Natural killer cell (primary cell): ENCODE measurements at regions not wholly inside any gene's neighbourhood (a gene's known extent, or its start where the extent isn't known, plus 50 kb on each side); places are given as distances from the start of the nearest gene placed in this dataset.
A peak's percentile ranks its signal among the peaks of the same experiment; 100 is the strongest.

ENCODE experiments used
- ATAC-seq, 3 donors: fragments of 150-1000 bp in 2 of 3; fragments of 200-7000 bp in 1 of 3; cut with Tn5 transposase; 1 replicate in 1 of 3; 2 replicates in 2 of 3; pipeline ENCODE4 v1.10.0; 2021; ENCODE audit warnings: mild to moderate bottlenecking in 2 of 3, moderate library complexity in 2 of 3
- DNase-seq, 2 donors: peaks; one replicate each; pipeline versions ENCODE4 v3.0.0 to v3.0.0-alpha.2; 2013 to 2021; ENCODE audit warnings: mixed read lengths in 1 of 2
- H3K27ac ChIP-seq: one replicate; pipeline ENCODE4 v1.5.1; 2013; ENCODE audit warnings: mild to moderate bottlenecking, low read length
- H3K27me3 ChIP-seq: one replicate; pipeline ENCODE4 v1.6.1; 2013; ENCODE audit warnings: low read length; ENCODE audit not compliant: control insufficient read depth, insufficient read depth
- H3K36me3 ChIP-seq: one replicate; pipeline ENCODE4 v1.6.1; 2013; ENCODE audit warnings: low read length; ENCODE audit not compliant: control insufficient read depth, insufficient read depth
- H3K4me1 ChIP-seq: one replicate; pipeline ENCODE4 v1.6.1; 2013; ENCODE audit warnings: low read length; ENCODE audit not compliant: control insufficient read depth, insufficient read depth
- H3K4me3 ChIP-seq: one replicate; pipeline ENCODE4 v1.5.1; 2013; ENCODE audit warnings: low read length
- H3K9me3 ChIP-seq: one replicate; pipeline ENCODE4 v1.6.1; 2013; ENCODE audit warnings: low read length; ENCODE audit not compliant: control insufficient read depth, insufficient read depth
- H3K27ac Mint-ChIP-seq, 2 donors: one replicate each; pipeline ENCODE4 v1.8.0; 2022; ENCODE audit warnings: mild to moderate bottlenecking in 2 of 2, mixed read lengths in 2 of 2, moderate library complexity in 1 of 2
- H3K27me3 Mint-ChIP-seq, 2 donors: one replicate each; pipeline ENCODE4 v1.8.0; 2022; ENCODE audit warnings: low read depth in 2 of 2, mixed read lengths in 2 of 2
- H3K36me3 Mint-ChIP-seq: one replicate; pipeline ENCODE4 v1.8.0; 2022; ENCODE audit warnings: mixed read lengths
- H3K4me1 Mint-ChIP-seq, 2 donors: one replicate each; pipeline ENCODE4 v1.8.0; 2022; ENCODE audit warnings: mixed read lengths in 2 of 2
- H3K4me3 Mint-ChIP-seq: one replicate; pipeline ENCODE4 v1.8.0; 2022; ENCODE audit warnings: mild to moderate bottlenecking, moderate library complexity, mixed read lengths
- H3K9me3 Mint-ChIP-seq, 2 donors: one replicate each; pipeline ENCODE4 v1.8.0; 2022; ENCODE audit warnings: mixed read lengths in 2 of 2
- CTCF ChIP-seq: fragments of 200-600 bp; IDR thresholded peaks from one replicate; pipeline ENCODE4 v1.8.0; 2022; ENCODE audit warnings: antibody characterized with exemption
- WGBS: methylation state at CpG from one replicate; pipeline ENCODE4 v1.1.7; 2013; ENCODE audit warnings: missing lambda C conversion rate; ENCODE audit not compliant: insufficient coverage; 5-methylcytosine and 5-hydroxymethylcytosine counted together
- intact Hi-C: fragments of 100-400 bp; cut with micrococcal nuclease; formaldehyde crosslinking; loops from one replicate; pipeline ENCODE4 v1.14.2; 2022

GRCh38 chr3:8223766-8224165, 277.9 kb upstream of the LMCD1 start:
- Mint-ChIP-seq H3K4me3 (no peak overlapping the region), H3K9me3 (no peaks in the 10 kb centered on the region), H3K27me3 (peaks cover 0 to under 1% of the 10 kb centered on the region in 2 donors), H3K4me1 (no peaks in the 10 kb centered on the region), H3K36me3 (no peaks in the 10 kb centered on the region), H3K27ac (no peak overlapping the region)
- Histone ChIP-seq H3K4me1 (no peaks in the 10 kb centered on the region), H3K36me3 (no peaks in the 10 kb centered on the region), H3K9me3 (no peaks in the 10 kb centered on the region), H3K27ac (no peak overlapping the region), H3K4me3 (no peak overlapping the region), H3K27me3 (no peaks in the 10 kb centered on the region)
- WGBS, result 91% methylated on average over 4 of the region's 4 CpGs
- ATAC-seq (no peak), DNase-seq (no peak)
- TF ChIP-seq CTCF, result no peak
- intact Hi-C loops, result no loop called here

GRCh38 chr3:8224941-8225340, 276.7 kb upstream of the LMCD1 start:
- H3K9me3 ChIP-seq, result no peaks in the 10 kb centered on the region
- H3K27me3 Mint-ChIP-seq, result no peaks in the 10 kb centered on the region
- no peak for TF ChIP-seq CTCF
- H3K4me3 Mint-ChIP-seq, result no peak overlapping the region
- H3K27me3 ChIP-seq, result no peaks in the 10 kb centered on the region
- 86% methylated on average over 6 of the region's 6 CpGs for WGBS
- H3K4me1 Mint-ChIP-seq, result no peaks in the 10 kb centered on the region
- no peaks in the 10 kb centered on the region for H3K36me3 ChIP-seq
- no peak for DNase-seq
- no peak overlapping the region for H3K27ac Mint-ChIP-seq
- no peaks in the 10 kb centered on the region for H3K36me3 Mint-ChIP-seq
- H3K9me3 Mint-ChIP-seq, result no peaks in the 10 kb centered on the region
- no peak overlapping the region for H3K27ac ChIP-seq
- ATAC-seq, result no peak
- no peaks in the 10 kb centered on the region for H3K4me1 ChIP-seq
- intact Hi-C loops, result no loop called here
- H3K4me3 ChIP-seq, result no peak overlapping the region

- no peaks in the 10 kb centered on the region for H3K36me3 ChIP-seq
- no peaks in the 10 kb centered on the region for H3K9me3 Mint-ChIP-seq
- H3K27me3 Mint-ChIP-seq, result no peaks in the 10 kb centered on the region
- H3K4me1 Mint-ChIP-seq, result peaks cover 14 to 18% of the 10 kb centered on the region in 2 donors
- no peaks in the 10 kb centered on the region for H3K4me1 ChIP-seq
- H3K36me3 Mint-ChIP-seq, result no peaks in the 10 kb centered on the region
- intact Hi-C loops, result no loop called here
- H3K4me3 Mint-ChIP-seq, result no peak overlapping the region
- no peak for TF ChIP-seq CTCF
- H3K4me3 ChIP-seq, result no peak overlapping the region
- no peak overlapping the region for H3K27ac ChIP-seq
- peak in 2 of 3 donors; percentile 24 to 53 for ATAC-seq
- DNase-seq, result no peak
- peak overlapping the region in 1 of 2 donors; percentile 2 for H3K27ac Mint-ChIP-seq
- H3K27me3 ChIP-seq, result no peaks in the 10 kb centered on the region
- H3K9me3 ChIP-seq, result no peaks in the 10 kb centered on the region
- WGBS, result 44% methylated on average over 1 of the region's 2 CpGs
These were observed 267.7 kb upstream of the LMCD1 start for GRCh38 chr3:8233938-8234337.

- Histone ChIP-seq H3K4me1 (no peaks in the 10 kb centered on the region), H3K36me3 (no peaks in the 10 kb centered on the region), H3K27ac (no peak overlapping the region), H3K27me3 (no peaks in the 10 kb centered on the region), H3K4me3 (no peak overlapping the region), H3K9me3 (no peaks in the 10 kb centered on the region)
- no peak overlapping the region for H3K27ac Mint-ChIP-seq
- no peak for TF ChIP-seq CTCF
- H3K9me3 Mint-ChIP-seq, result no peaks in the 10 kb centered on the region
- peaks cover 14 to 18% of the 10 kb centered on the region in 2 donors for H3K4me1 Mint-ChIP-seq
- H3K4me3 Mint-ChIP-seq, result no peak overlapping the region
- no peaks in the 10 kb centered on the region for H3K36me3 Mint-ChIP-seq
- no peaks in the 10 kb centered on the region for H3K27me3 Mint-ChIP-seq
- no CpG with 5 or more reads among the region's 3 CpGs for WGBS
- DNase-seq (no peak), ATAC-seq (no peak)
- intact Hi-C loops, result loop anchor here (5.0 kb wide), 1 partner anchor 949 kb away; no protein-coding TSS in a partner anchor
These were observed 265.4 kb upstream of the LMCD1 start for GRCh38 chr3:8236264-8236663.
